ENCODE measurements at regions not wholly inside any gene's neighbourhood (a gene's known extent, or its start where the extent isn't known, plus 50 kb on each side); places are given as distances from the start of the nearest gene placed in this dataset.

- DNase-seq (ENCODE audit: low spot score) (no peak), ATAC-seq (no peak)
- H3K27ac Mint-ChIP-seq: no peak overlapping the region; the same call in 1 of the 2 replicates
- no peaks in the 10 kb centered on the region for H3K27me3 Mint-ChIP-seq (ENCODE audit: low read depth)
- no peak overlapping the region for H3K4me3 Mint-ChIP-seq
- no peaks in the 10 kb centered on the region for H3K4me1 Mint-ChIP-seq
- H3K36me3 Mint-ChIP-seq: no peaks in the 10 kb centered on the region
- POLR2A ChIA-PET: no interaction called here
- no peaks in the 10 kb centered on the region for H3K9me3 Mint-ChIP-seq
- TF ChIP-seq, protein P1, sequence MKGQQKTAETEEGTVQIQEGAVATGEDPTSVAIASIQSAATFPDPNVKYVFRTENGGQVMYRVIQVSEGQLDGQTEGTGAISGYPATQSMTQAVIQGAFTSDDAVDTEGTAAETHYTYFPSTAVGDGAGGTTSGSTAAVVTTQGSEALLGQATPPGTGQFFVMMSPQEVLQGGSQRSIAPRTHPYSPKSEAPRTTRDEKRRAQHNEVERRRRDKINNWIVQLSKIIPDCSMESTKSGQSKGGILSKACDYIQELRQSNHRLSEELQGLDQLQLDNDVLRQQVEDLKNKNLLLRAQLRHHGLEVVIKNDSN (CRISPR knock-in tag; IDR thresholded peaks at IDR 0.05): no peak
- CTCF ChIA-PET: no interaction called here
Measured at GRCh38 chr2:186042207-186043028, 303.8 kb downstream of the FSIP2 start.

DNA sequence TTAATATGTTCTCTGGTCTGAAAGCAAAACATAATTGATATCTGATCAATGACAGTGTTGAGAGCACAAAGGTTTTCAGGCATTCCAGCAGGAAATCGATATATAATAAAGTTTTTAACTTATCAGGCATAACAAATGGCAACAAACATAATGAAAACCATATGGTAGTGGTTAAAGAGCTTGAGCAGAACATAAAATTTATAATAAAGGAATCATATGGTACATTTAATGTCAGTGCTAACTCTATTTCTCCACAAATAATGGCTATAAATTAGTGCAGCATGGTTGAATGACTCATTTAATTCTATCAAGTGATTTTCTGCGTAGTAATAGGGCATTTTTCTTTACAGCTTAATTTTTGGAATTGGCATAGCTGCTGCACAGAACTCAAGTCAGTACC, 306.2 kb downstream of the FSIP2 start:
- no peak for TF ChIP-seq PRRX2 (CRISPR knock-in tag; IDR thresholded peaks at IDR 0.05)
- DNase-seq (ENCODE audit: low spot score): no peak
- Mint-ChIP-seq H3K4me3 (no peak overlapping the region), H3K4me1 (no peaks in the 10 kb centered on the region), H3K36me3 (no peaks in the 10 kb centered on the region), H3K9me3 (no peaks in the 10 kb centered on the region), H3K27ac (no peak overlapping the region), H3K27me3 (ENCODE audit: low read depth) (no peaks in the 10 kb centered on the region)
- ChIA-PET CTCF (no interaction called here), POLR2A (no interaction called here)
- ATAC-seq: no peak

GRCh38 chr2:186052930-186053329, 314.3 kb downstream of the FSIP2 start:
- ATAC-seq (peak; percentile 36; the same call in 1 of the 2 replicates), DNase-seq (ENCODE audit: low spot score) (no peak)
- POLR2A ChIA-PET: no interaction called here
- TF ChIP-seq SP1 (CRISPR knock-in tag; conservative IDR thresholded peaks at IDR 0.05): no peak
- TF ChIP-seq EMX1 (CRISPR knock-in tag; IDR thresholded peaks at IDR 0.05): no peak
- TF ChIP-seq AFF4 (CRISPR knock-in tag; IDR thresholded peaks at IDR 0.05; ENCODE audit: borderline replicate concordance): no peak
- TF ChIP-seq FOXJ3 (CRISPR knock-in tag; IDR thresholded peaks at IDR 0.05; ENCODE audit: borderline replicate concordance): no peak
- TF ChIP-seq ZNF512 (CRISPR knock-in tag; IDR thresholded peaks at IDR 0.05; ENCODE audit: borderline replicate concordance): no peak
- no peak for TF ChIP-seq CREB1 (CRISPR knock-in tag; IDR thresholded peaks at IDR 0.05)
- TF ChIP-seq, protein P2, sequence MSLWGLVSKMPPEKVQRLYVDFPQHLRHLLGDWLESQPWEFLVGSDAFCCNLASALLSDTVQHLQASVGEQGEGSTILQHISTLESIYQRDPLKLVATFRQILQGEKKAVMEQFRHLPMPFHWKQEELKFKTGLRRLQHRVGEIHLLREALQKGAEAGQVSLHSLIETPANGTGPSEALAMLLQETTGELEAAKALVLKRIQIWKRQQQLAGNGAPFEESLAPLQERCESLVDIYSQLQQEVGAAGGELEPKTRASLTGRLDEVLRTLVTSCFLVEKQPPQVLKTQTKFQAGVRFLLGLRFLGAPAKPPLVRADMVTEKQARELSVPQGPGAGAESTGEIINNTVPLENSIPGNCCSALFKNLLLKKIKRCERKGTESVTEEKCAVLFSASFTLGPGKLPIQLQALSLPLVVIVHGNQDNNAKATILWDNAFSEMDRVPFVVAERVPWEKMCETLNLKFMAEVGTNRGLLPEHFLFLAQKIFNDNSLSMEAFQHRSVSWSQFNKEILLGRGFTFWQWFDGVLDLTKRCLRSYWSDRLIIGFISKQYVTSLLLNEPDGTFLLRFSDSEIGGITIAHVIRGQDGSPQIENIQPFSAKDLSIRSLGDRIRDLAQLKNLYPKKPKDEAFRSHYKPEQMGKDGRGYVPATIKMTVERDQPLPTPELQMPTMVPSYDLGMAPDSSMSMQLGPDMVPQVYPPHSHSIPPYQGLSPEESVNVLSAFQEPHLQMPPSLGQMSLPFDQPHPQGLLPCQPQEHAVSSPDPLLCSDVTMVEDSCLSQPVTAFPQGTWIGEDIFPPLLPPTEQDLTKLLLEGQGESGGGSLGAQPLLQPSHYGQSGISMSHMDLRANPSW (CRISPR knock-in tag; conservative IDR thresholded peaks at IDR 0.05; ENCODE audit: low read depth): no peak
- no peak for TF ChIP-seq ZBTB21 (CRISPR knock-in tag; IDR thresholded peaks at IDR 0.05; ENCODE audit: borderline replicate concordance)
- TF ChIP-seq GRHL2 (CRISPR knock-in tag; IDR thresholded peaks at IDR 0.05; ENCODE audit: insufficient replicate concordance, severe bottlenecking): no peak
- no peak for TF ChIP-seq ELF4 (CRISPR knock-in tag; IDR thresholded peaks at IDR 0.05; ENCODE audit: low read depth)
- TF ChIP-seq, protein P3, sequence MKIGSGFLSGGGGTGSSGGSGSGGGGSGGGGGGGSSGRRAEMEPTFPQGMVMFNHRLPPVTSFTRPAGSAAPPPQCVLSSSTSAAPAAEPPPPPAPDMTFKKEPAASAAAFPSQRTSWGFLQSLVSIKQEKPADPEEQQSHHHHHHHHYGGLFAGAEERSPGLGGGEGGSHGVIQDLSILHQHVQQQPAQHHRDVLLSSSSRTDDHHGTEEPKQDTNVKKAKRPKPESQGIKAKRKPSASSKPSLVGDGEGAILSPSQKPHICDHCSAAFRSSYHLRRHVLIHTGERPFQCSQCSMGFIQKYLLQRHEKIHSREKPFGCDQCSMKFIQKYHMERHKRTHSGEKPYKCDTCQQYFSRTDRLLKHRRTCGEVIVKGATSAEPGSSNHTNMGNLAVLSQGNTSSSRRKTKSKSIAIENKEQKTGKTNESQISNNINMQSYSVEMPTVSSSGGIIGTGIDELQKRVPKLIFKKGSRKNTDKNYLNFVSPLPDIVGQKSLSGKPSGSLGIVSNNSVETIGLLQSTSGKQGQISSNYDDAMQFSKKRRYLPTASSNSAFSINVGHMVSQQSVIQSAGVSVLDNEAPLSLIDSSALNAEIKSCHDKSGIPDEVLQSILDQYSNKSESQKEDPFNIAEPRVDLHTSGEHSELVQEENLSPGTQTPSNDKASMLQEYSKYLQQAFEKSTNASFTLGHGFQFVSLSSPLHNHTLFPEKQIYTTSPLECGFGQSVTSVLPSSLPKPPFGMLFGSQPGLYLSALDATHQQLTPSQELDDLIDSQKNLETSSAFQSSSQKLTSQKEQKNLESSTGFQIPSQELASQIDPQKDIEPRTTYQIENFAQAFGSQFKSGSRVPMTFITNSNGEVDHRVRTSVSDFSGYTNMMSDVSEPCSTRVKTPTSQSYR (CRISPR knock-in tag; IDR thresholded peaks at IDR 0.05): no peak
- no peak for TF ChIP-seq FOXK1 (CRISPR knock-in tag; IDR thresholded peaks at IDR 0.05)
- no peak for TF ChIP-seq ZNF219 (CRISPR knock-in tag; IDR thresholded peaks at IDR 0.05; ENCODE audit: borderline replicate concordance)
- TF ChIP-seq KAT7 (CRISPR knock-in tag; IDR thresholded peaks at IDR 0.05; ENCODE audit: borderline replicate concordance): no peak
- TF ChIP-seq, protein P4, sequence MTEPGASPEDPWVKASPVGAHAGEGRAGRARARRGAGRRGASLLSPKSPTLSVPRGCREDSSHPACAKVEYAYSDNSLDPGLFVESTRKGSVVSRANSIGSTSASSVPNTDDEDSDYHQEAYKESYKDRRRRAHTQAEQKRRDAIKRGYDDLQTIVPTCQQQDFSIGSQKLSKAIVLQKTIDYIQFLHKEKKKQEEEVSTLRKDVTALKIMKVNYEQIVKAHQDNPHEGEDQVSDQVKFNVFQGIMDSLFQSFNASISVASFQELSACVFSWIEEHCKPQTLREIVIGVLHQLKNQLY (CRISPR knock-in tag; IDR thresholded peaks at IDR 0.05): no peak
- H3K4me1 Mint-ChIP-seq: peaks cover 5% of the 10 kb centered on the region; the same call in 1 of the 2 replicates
- no peak overlapping the region for H3K27ac Mint-ChIP-seq
- CTCF ChIA-PET: no interaction called here
- no peaks in the 10 kb centered on the region for H3K36me3 Mint-ChIP-seq
- no peak overlapping the region for H3K4me3 Mint-ChIP-seq
- H3K27me3 Mint-ChIP-seq (ENCODE audit: low read depth): no peaks in the 10 kb centered on the region
- H3K9me3 Mint-ChIP-seq: no peaks in the 10 kb centered on the region

All from WTC11 (cell line).